ENCODE measurements at regions not wholly inside any gene's neighbourhood (a gene's known extent, or its start where the extent isn't known, plus 50 kb on each side); places are given as distances from the start of the nearest gene placed in this dataset.

- Histone ChIP-seq H3K9me3 (ENCODE audit: control insufficient read depth, insufficient read depth, low read depth, low read length) (no peaks in the 10 kb centered on the region), H3K79me2 (ENCODE audit: control insufficient read depth, insufficient read depth, low read length) (no peaks in the 10 kb centered on the region), H3K4me1 (ENCODE audit: control insufficient read depth, extremely low read depth, insufficient read depth, low read length) (no peaks in the 10 kb centered on the region), H3K4me2 (ENCODE audit: extremely low read depth, insufficient read depth, low read length) (no peak overlapping the region), H3K4me3 (replicated peaks in 1 of 4; ENCODE audit: control extremely low read depth in 1 of 4, insufficient read depth in 1 of 4, low read depth in 3 of 4, low read length in 4 of 4) (no peak overlapping the region), H3K27me3 (ENCODE audit: control insufficient read depth, insufficient read depth, low read length) (no peaks in the 10 kb centered on the region), H3K27ac (ENCODE audit: insufficient read depth, low read length) (no peak overlapping the region), H3K36me3 (ENCODE audit: control insufficient read depth, insufficient read depth, low read length) (no peaks in the 10 kb centered on the region), H4K20me1 (ENCODE audit: control insufficient read depth, extremely low read depth, insufficient read depth, low read length) (no peaks in the 10 kb centered on the region), H3K9ac (ENCODE audit: insufficient read depth, low read length) (no peak overlapping the region), H2AFZ (ENCODE audit: low read length) (no peak overlapping the region)
- DNase-seq (ENCODE audit: low read depth in 2 of 2) = no peak
- TF ChIP-seq CTCF (conservative IDR thresholded peaks at IDR 0.05 in 1 of 2, IDR thresholded peaks at IDR 0.05 in 1 of 2; ENCODE audit: low read depth in 1 of 2, low read length in 2 of 2) = no peak
- TF ChIP-seq EZH2 (IDR thresholded peaks at IDR 0.05; ENCODE audit: low read length, missing control alignments) = no peak
Measured at GRCh38 chr5:29588236-29588635, 1605.2 kb upstream of the CDH6 start.

GRCh38 chr5:29587832-29588231, 1605.7 kb upstream of the CDH6 start:
- H3K4me2 ChIP-seq (ENCODE audit: extremely low read depth, insufficient read depth, low read length) = no peak overlapping the region
- no peak overlapping the region for H3K4me3 ChIP-seq (replicated peaks in 1 of 4; ENCODE audit: control extremely low read depth in 1 of 4, insufficient read depth in 1 of 4, low read depth in 3 of 4, low read length in 4 of 4)
- no peaks in the 10 kb centered on the region for H3K4me1 ChIP-seq (ENCODE audit: control insufficient read depth, extremely low read depth, insufficient read depth, low read length)
- no peaks in the 10 kb centered on the region for H3K27me3 ChIP-seq (ENCODE audit: control insufficient read depth, insufficient read depth, low read length)
- no peak for DNase-seq (ENCODE audit: low read depth in 2 of 2)
- H3K27ac ChIP-seq (ENCODE audit: insufficient read depth, low read length) = no peak overlapping the region
- H3K79me2 ChIP-seq (ENCODE audit: control insufficient read depth, insufficient read depth, low read length) = no peaks in the 10 kb centered on the region
- no peaks in the 10 kb centered on the region for H3K9me3 ChIP-seq (ENCODE audit: control insufficient read depth, insufficient read depth, low read depth, low read length)
- no peaks in the 10 kb centered on the region for H3K36me3 ChIP-seq (ENCODE audit: control insufficient read depth, insufficient read depth, low read length)
- TF ChIP-seq CTCF (conservative IDR thresholded peaks at IDR 0.05 in 1 of 2, IDR thresholded peaks at IDR 0.05 in 1 of 2; ENCODE audit: low read depth in 1 of 2, low read length in 2 of 2) (no peak), EZH2 (IDR thresholded peaks at IDR 0.05; ENCODE audit: low read length, missing control alignments) (no peak)
- no peak overlapping the region for H3K9ac ChIP-seq (ENCODE audit: insufficient read depth, low read length)
- H4K20me1 ChIP-seq (ENCODE audit: control insufficient read depth, extremely low read depth, insufficient read depth, low read length) = no peaks in the 10 kb centered on the region
- H2AFZ ChIP-seq (ENCODE audit: low read length) = no peak overlapping the region

GRCh38 chr5:29568028-29568427, 1625.5 kb upstream of the CDH6 start:
- H3K4me1 ChIP-seq (ENCODE audit: control insufficient read depth, extremely low read depth, insufficient read depth, low read length) = no peaks in the 10 kb centered on the region
- no peak overlapping the region for H3K4me3 ChIP-seq (replicated peaks in 1 of 4; ENCODE audit: control extremely low read depth in 1 of 4, insufficient read depth in 1 of 4, low read depth in 3 of 4, low read length in 4 of 4)
- H3K9ac ChIP-seq (ENCODE audit: insufficient read depth, low read length) = no peak overlapping the region
- H3K27ac ChIP-seq (ENCODE audit: insufficient read depth, low read length) = no peak overlapping the region
- H3K9me3 ChIP-seq (ENCODE audit: control insufficient read depth, insufficient read depth, low read depth, low read length) = no peaks in the 10 kb centered on the region
- TF ChIP-seq EZH2 (IDR thresholded peaks at IDR 0.05; ENCODE audit: low read length, missing control alignments) (no peak), CTCF (conservative IDR thresholded peaks at IDR 0.05 in 1 of 2, IDR thresholded peaks at IDR 0.05 in 1 of 2; ENCODE audit: low read depth in 1 of 2, low read length in 2 of 2) (no peak)
- H3K36me3 ChIP-seq (ENCODE audit: control insufficient read depth, insufficient read depth, low read length) = no peaks in the 10 kb centered on the region
- H3K27me3 ChIP-seq (ENCODE audit: control insufficient read depth, insufficient read depth, low read length) = no peaks in the 10 kb centered on the region
- H4K20me1 ChIP-seq (ENCODE audit: control insufficient read depth, extremely low read depth, insufficient read depth, low read length) = no peaks in the 10 kb centered on the region
- no peak overlapping the region for H2AFZ ChIP-seq (ENCODE audit: low read length)
- H3K79me2 ChIP-seq (ENCODE audit: control insufficient read depth, insufficient read depth, low read length) = no peaks in the 10 kb centered on the region
- DNase-seq (ENCODE audit: low read depth in 2 of 2) = no peak
- no peak overlapping the region for H3K4me2 ChIP-seq (ENCODE audit: extremely low read depth, insufficient read depth, low read length)

Measured in fibroblast of lung (primary cell).